Jurkat, Clone E6-1 (cell line): ENCODE measurements at regions not wholly inside any gene's neighbourhood (a gene's known extent, or its start where the extent isn't known, plus 50 kb on each side); places are given as distances from the start of the nearest gene placed in this dataset.
"Not testable (repeated sequence)": the region's sequence is repeated elsewhere in the genome, so short reads cannot be mapped to it uniquely, and the experiment has no call there.

Experiments
- DNase-seq: peaks from one replicate; pipeline ENCODE4 v3.0.0-alpha.2; 2011; ENCODE audit warnings: low read depth, low spot score
- H3K4me3 ChIP-seq: 2 replicates; pipeline ENCODE4 v1.5.1; 2011; ENCODE audit warnings: mild to moderate bottlenecking, low read length, control low read depth, moderate library complexity

DNA sequence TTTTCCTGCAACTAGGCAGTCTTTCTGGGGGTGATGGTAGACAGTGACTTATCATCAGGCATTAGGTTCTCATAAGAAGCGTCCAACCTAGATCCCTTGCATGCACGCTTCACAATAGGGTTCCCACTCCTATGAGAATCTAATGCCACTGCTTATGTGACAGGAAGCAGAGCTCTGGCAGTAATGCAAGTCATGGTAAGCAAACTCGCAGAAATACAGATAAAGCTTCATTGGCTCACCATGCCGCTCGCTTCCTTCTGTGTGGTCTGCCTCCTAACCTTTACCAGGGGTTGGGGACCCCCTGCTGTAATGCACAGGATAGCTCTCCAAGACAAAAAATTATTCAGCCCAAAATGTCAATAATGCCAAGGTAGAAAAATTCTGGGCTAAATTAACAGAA is 864.2 kb downstream of the TRHDE start:
- DNase-seq, result no peak

GRCh38 chr12:73139642-73140041 is 867.5 kb downstream of the TRHDE start:
- not testable (repeated sequence) for DNase-seq, H3K4me3 ChIP-seq

More for the DNA sequence above, 864.2 kb downstream of the TRHDE start:
- H3K4me3 ChIP-seq, result no peak overlapping the region

DNA sequence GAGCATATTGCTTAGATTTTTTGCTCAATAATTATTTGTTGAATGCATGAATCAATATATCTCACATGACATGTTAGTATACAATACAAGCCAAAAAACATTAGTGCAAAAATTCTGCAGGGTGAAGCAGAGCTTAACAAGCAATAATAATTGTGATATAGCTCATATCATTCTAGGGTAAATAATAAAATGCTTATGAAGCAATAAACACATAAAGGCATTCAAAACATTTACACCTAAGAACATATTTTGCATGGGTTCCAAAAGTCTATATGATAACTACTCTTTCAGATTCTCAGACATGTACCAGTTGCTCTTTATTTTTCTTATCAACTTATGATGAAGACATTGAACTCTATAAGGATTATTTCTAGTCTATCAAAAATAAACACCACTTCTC is 886.2 kb downstream of the TRHDE start:
- no peak overlapping the region for H3K4me3 ChIP-seq
- no peak for DNase-seq

DNA sequence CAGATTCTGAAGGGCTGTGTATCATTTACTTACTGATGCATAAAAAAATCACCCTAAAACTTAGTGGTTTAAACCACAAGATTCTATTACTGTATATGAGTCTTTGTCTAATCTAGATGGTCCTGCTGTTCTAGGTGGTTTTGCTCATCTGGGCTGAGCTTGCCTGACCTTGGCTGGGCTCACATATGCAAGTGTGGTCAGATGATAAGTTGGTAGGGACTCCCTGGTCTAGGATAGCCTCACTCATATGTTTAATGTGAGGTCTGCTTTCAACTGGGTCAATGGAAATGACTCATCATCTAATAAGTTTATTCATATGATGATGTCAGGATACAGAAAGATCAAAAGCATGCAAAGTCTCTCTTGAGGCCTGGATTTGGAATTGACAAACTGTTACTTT is 887.8 kb downstream of the TRHDE start:
- H3K4me3 ChIP-seq, result no peak overlapping the region
- DNase-seq, result no peak

GRCh38 chr12:73161970-73162369 is 889.8 kb downstream of the TRHDE start:
- H3K4me3 ChIP-seq, result no peak overlapping the region
- no peak for DNase-seq

DNA sequence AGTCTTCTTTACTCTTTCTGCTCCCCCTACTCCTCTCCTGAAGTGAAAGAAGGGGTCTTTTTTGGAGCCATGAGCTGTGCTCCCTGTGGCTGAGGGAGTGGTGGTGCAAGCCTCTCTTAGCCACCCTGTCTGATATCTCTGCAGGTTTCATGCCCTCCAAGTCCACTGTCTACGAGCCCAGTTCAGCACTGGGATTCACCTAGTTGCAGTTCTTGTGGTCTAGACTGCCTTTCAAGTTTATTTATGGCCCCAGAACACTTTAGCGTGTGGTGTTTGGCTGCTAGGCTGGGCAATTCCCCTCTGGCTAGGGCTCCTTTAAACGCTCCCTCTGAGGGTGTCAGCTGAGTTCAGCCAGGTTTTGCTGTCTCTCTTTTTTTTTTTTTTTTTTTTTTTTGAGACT is 908.6 kb downstream of the TRHDE start:
- H3K4me3 ChIP-seq, result no peak overlapping the region
- no peak for DNase-seq

GRCh38 chr12:73181244-73181643 is 909.1 kb downstream of the TRHDE start:
- DNase-seq, result no peak
- no peak overlapping the region for H3K4me3 ChIP-seq

DNA sequence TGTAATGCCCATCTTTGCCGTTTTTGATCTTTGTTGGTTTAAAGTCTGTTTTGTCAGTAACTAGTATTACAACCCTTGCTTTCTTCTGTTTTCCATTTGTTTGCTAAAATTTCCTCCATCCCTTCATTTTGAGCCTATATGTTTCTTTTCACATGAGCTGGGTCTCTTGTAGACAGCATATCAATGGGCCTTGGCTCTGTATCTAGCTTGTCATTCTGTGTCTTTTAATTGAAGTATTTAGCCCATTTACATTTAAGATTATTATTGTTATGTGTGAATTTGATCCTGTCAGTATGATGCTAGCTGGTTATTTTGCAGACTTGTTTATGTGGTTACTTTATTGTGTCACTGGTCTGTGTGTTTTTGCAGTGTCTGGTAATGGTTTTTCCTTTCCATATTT is 913.2 kb downstream of the TRHDE start:
- H3K4me3 ChIP-seq, result no peak overlapping the region
- DNase-seq, result no peak

DNA sequence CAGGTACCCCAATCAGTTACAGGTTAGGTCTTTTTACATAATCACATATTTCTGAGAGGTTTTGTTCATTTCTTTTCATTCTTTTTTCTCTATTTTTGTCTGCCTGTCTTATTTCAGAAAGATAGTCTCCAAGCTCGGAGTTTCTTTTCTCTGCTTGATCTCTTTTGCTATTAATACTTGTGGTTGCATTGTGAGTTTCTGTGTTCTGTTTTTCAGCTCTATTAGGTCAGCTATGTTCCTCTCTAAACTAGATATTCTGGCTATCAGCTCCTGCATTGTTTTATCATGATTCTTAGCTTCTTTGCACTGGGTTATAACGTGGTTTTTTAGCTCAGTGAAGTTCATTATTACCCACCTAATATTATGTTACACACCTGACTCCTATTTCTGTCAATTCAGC is 914.1 kb downstream of the TRHDE start:
- no peak overlapping the region for H3K4me3 ChIP-seq
- no peak for DNase-seq

- DNase-seq, result no peak
- no peak overlapping the region for H3K4me3 ChIP-seq
Measured at GRCh38 chr12:73187765-73188164, 915.6 kb downstream of the TRHDE start.

DNA sequence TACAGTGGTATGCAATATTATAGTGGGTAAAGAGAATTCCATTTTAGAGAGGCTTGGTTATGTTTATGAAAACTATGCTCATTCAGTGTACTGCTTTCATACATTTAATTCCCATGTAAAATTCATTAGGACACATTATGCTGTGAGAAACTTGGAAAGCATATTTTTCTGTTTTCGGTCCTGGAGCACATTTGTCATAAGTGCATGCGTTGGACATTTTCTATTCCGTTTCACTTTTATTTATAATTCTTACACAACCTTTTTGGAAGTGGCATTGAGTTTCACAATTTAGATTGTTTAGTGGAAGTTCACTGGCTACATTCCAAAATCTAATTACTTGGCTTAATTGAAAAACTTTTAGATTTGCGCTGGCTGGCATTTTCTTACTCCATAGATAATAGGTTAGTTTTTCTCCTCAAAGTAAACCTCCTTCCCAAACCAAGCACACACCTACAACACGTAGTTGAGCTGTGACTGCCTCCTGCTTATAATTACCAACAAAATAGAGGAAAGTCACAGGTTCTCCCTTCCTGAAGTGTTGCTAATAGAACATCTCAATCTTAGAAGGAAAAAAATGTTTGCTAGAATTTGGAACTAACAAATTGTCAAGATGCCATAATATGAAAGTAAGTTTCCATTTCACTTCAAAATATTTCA is 938.5 kb downstream of the TRHDE start:
- DNase-seq, result no peak
- no peak overlapping the region for H3K4me3 ChIP-seq

- DNase-seq, result no peak
- no peak overlapping the region for H3K4me3 ChIP-seq
Measured at GRCh38 chr12:73220951-73221350, 948.8 kb downstream of the TRHDE start.

DNA sequence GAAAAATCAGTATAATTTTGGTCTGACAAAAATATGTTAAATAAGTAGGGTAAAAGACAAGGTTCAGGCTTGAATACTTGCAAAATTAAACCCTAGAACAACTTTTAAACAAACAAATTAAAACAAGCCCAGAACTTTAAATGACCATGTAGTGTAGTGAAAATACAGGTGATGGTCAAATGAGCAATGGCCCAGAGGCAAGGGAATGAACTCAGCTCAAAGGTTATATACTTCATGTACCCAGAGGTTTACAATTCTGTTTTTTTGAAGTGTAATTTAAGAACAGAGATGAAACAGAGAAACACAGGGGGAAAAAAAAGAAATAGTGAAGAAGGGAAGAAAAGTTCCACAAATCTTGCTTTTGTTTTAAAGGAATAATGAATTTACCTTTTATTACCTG is 949.2 kb downstream of the TRHDE start:
- H3K4me3 ChIP-seq, result no peak overlapping the region
- DNase-seq, result no peak

- no peak for DNase-seq
- no peak overlapping the region for H3K4me3 ChIP-seq
Measured at GRCh38 chr12:73221836-73222235, 949.7 kb downstream of the TRHDE start.

DNA sequence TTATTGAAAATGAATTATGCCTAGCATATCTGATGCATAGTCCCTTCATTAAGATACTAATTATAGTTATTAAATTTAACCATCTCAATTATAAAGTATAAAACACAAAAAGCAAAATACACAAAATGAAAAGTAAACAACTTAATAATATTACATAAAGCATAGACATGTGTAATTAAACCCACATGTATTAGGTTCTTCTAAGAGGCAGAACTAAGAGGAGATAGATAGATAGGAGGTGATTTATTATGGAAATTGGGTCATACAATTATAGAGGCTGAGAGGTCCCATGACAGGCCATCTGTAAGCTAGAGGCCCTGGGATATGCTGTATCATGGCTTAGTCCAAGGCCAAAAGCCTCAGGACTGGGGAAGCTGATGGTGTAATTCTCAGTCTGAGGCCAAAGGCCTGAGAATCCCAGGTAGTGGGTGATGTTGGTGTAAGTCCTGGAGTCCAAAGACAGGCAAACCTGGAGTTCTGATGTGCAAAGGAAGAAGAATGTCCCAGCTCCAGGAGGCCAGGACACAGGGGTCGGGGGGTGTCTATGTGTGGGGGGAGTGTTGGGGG is 953.3 kb downstream of the TRHDE start:
- H3K4me3 ChIP-seq, result no peak overlapping the region
- DNase-seq, result no peak

GRCh38 chr12:73225941-73226340 is 953.8 kb downstream of the TRHDE start:
- no peak for DNase-seq

DNA sequence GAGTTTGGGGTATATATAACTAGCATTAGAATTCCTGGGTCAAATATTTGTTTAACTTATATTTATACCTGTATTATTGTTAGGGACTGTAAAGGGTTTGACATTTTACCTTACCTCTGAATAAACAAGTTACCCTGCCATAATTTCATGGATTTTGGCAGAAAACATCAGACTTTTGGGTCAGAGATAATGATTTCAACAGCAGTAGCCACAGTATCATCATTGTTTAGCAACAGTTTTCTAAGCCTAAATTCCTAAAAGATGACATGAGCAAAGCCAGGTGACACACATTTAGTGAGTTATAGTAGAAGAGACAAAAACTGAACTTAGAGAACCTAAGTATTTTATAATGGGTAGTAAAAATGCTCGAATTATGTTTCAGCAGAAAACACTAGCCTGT is 954.4 kb downstream of the TRHDE start:
- DNase-seq, result no peak
- no peak overlapping the region for H3K4me3 ChIP-seq

More at GRCh38 chr12:73225941-73226340, 953.8 kb downstream of the TRHDE start:
- H3K4me3 ChIP-seq, result no peak overlapping the region

DNA sequence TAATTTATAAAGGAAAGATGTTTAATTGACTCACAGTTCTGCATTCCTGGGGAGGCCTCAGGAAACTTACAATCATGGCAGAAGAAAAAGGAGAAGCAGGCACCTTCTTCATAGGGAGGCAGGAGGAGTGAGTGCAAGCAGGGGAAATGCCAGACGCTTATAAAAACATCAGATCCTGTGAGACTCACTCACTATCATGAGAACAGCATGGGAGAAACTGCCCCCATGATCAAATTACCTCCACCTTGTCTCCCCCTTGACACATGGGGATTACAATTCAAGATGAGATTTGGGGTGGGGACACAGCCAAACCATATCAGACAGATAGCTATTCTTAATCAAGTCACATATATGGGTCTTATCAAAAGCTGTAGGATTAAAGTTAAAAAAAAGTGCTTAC is 956.7 kb downstream of the TRHDE start:
- not testable (repeated sequence) for DNase-seq, H3K4me3 ChIP-seq

DNA sequence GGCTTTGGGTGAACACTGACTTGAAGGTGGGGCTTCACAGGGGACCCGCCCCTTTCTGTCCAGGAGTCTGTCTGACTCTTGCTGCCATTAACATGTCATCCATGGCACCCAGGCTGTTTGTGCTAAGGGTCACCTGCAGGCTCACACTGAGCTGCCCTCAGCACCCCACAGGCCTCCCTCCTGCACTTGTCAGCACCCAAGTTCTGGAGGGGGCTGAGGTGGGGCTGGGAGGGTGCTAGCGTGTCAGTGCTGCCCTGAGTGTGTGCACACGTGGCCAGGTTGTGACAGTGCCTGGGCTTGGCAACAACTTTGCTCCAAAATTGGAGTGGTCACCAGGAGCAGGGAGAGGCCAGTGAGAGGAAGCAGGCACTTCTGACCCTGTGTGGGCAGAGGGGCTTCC is 963.2 kb downstream of the TRHDE start:
- DNase-seq, result no peak
- no peak overlapping the region for H3K4me3 ChIP-seq

- no peak for DNase-seq
- H3K4me3 ChIP-seq, result no peak overlapping the region
Measured at GRCh38 chr12:73240110-73240509, 967.9 kb downstream of the TRHDE start.

DNA sequence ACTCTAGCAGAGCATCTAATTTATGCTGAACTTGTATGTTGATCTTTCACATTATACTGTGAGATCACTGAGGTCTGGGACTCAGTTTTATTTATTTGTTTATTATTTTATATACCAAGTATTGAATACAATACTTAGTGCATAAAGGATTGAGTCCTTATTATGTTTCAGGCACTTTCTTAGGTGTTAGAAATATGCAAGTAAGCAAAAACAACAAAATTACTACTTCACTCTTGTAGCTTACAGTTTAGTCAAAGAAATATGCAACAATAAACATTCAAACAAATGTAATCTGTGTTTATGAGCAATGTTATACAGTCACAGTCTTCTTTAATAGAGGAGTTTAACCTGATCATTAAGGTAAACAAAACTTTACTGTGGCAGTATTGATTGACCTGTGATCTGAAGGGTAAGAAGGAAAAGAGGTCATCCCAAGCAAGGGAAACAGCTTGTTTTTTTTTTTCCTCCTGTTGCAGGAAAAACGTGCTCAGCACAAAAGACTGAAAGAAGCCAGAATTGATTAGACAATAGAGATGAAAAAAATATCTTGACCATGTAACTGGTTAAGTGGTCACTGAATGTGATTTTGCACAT is 990.7 kb downstream of the TRHDE start:
- no peak for DNase-seq
- no peak overlapping the region for H3K4me3 ChIP-seq
